ENCODE measurements at regions not wholly inside any gene's neighbourhood (a gene's known extent, or its start where the extent isn't known, plus 50 kb on each side); places are given as distances from the start of the nearest gene placed in this dataset.
A peak's percentile ranks its signal among the peaks of the same experiment; 100 is the strongest.
"Not testable (repeated sequence)": the region's sequence is repeated elsewhere in the genome, so short reads cannot be mapped to it uniquely, and the experiment has no call there.

- no peak for DNase-seq (ENCODE audit: low spot score)
Measured at GRCh38 chr2:146392186-146392585, 1452.6 kb upstream of the ACVR2A start.

- no peak for DNase-seq (ENCODE audit: low spot score)
Measured at GRCh38 chr2:146388757-146389156, 1456.1 kb upstream of the ACVR2A start.

- DNase-seq (ENCODE audit: low spot score) = no peak
Measured at GRCh38 chr2:146386096-146386495, 1458.7 kb upstream of the ACVR2A start.

- DNase-seq (ENCODE audit: low spot score) = peak; percentile 13
Measured at GRCh38 chr2:146385031-146385430, 1459.8 kb upstream of the ACVR2A start.

- no peak for DNase-seq (ENCODE audit: low spot score)
Measured at GRCh38 chr2:146376511-146377064, 1468.2 kb upstream of the ACVR2A start.

- no peak for DNase-seq (ENCODE audit: low spot score)
Measured at GRCh38 chr2:146374505-146374904, 1470.3 kb upstream of the ACVR2A start.

GRCh38 chr2:146371364-146371763, 1473.5 kb upstream of the ACVR2A start:
- not testable (repeated sequence) for DNase-seq (ENCODE audit: low spot score)

- DNase-seq (ENCODE audit: low spot score) = no peak
Measured at GRCh38 chr2:146370826-146371225, 1474.0 kb upstream of the ACVR2A start.

- no peak for DNase-seq (ENCODE audit: low spot score)
Measured at GRCh38 chr2:146366276-146366675, 1478.6 kb upstream of the ACVR2A start.

- no peak for DNase-seq (ENCODE audit: low spot score)
Measured at GRCh38 chr2:146365041-146365440, 1479.8 kb upstream of the ACVR2A start.

- DNase-seq (ENCODE audit: low spot score) = no peak
Measured at GRCh38 chr2:146363731-146364130, 1481.1 kb upstream of the ACVR2A start.

- no peak for DNase-seq (ENCODE audit: low spot score)
Measured at GRCh38 chr2:146351689-146352088, 1493.1 kb upstream of the ACVR2A start.

GRCh38 chr2:146349334-146349733, 1495.5 kb upstream of the ACVR2A start:
- no peak for DNase-seq (ENCODE audit: low spot score)

GRCh38 chr2:146324951-146325350, 1519.9 kb upstream of the ACVR2A start:
- no peak for DNase-seq (ENCODE audit: low spot score)

- DNase-seq (ENCODE audit: low spot score) = no peak
Measured at GRCh38 chr2:146323564-146323963, 1521.3 kb upstream of the ACVR2A start.

- DNase-seq (ENCODE audit: low spot score) = no peak
Measured at GRCh38 chr2:146321175-146321574, 1523.7 kb upstream of the ACVR2A start.

GRCh38 chr2:146317959-146318358, 1526.9 kb upstream of the ACVR2A start:
- no peak for DNase-seq (ENCODE audit: low spot score)

GRCh38 chr2:146312899-146313298, 1531.9 kb upstream of the ACVR2A start:
- no peak for DNase-seq (ENCODE audit: low spot score)

- no peak for DNase-seq (ENCODE audit: low spot score)
Measured at GRCh38 chr2:146305164-146305563, 1539.7 kb upstream of the ACVR2A start.

GRCh38 chr2:146301287-146301686, 1543.5 kb upstream of the ACVR2A start:
- no peak for DNase-seq (ENCODE audit: low spot score)

- DNase-seq (ENCODE audit: low spot score) = no peak
Measured at GRCh38 chr2:146295080-146295670, 1549.7 kb upstream of the ACVR2A start.

GRCh38 chr2:146287281-146287680, 1557.5 kb upstream of the ACVR2A start:
- no peak for DNase-seq (ENCODE audit: low spot score)

- no peak for DNase-seq (ENCODE audit: low spot score)
Measured at GRCh38 chr2:146278881-146279280, 1565.9 kb upstream of the ACVR2A start.

GRCh38 chr2:146271131-146271831, 1573.5 kb upstream of the ACVR2A start:
- no peak for DNase-seq (ENCODE audit: low spot score)
